Peyer's patch (tissue), 4 donors: ENCODE measurements at regions not wholly inside any gene's neighbourhood (a gene's known extent, or its start where the extent isn't known, plus 50 kb on each side); places are given as distances from the start of the nearest gene placed in this dataset.

Source experiments
- POLR2A ChIP-seq, 2 donors: fragments of 450-650 bp; IDR thresholded peaks; one replicate each; pipeline ENCODE4 v1.5.1; 2017; ENCODE audit warnings: antibody characterized with exemption in 2 of 2, mild to moderate bottlenecking in 2 of 2, moderate library complexity in 2 of 2
- TF ChIP-seq, protein P1 (sequence below), 6 experiments: fragments of 450-650 bp in 4 of 6; fragments of 200-600 bp in 2 of 6; sonication (generic) in 1 of 6; IDR thresholded peaks; one replicate each; pipeline ENCODE4 v1.5.1; 2017 to 2019; ENCODE audit warnings: antibody characterized with exemption in 6 of 6, mild to moderate bottlenecking in 3 of 6, moderate library complexity in 1 of 6

DNA sequence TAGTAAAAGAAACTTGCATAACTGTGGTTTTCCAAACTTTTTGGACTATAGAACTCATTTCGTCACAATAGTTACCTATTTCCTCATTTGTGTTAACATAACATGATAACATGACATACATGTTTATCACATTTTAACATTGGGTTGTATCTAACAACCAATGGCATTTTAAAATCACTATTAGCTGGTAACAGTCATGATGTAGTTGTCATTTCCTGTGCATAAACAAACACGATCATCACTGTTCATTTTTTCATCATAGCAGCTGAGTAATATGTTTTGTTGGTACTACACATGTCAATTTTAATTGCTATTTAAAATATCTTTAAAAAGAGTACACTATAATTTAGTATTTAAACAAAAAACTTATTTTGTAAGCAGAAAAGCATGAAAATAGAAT is 402.4 kb downstream of the SATB2 start:
- TF ChIP-seq POLR2A (IDR thresholded peaks at IDR 0.05) = no peak
- TF ChIP-seq, protein P1, sequence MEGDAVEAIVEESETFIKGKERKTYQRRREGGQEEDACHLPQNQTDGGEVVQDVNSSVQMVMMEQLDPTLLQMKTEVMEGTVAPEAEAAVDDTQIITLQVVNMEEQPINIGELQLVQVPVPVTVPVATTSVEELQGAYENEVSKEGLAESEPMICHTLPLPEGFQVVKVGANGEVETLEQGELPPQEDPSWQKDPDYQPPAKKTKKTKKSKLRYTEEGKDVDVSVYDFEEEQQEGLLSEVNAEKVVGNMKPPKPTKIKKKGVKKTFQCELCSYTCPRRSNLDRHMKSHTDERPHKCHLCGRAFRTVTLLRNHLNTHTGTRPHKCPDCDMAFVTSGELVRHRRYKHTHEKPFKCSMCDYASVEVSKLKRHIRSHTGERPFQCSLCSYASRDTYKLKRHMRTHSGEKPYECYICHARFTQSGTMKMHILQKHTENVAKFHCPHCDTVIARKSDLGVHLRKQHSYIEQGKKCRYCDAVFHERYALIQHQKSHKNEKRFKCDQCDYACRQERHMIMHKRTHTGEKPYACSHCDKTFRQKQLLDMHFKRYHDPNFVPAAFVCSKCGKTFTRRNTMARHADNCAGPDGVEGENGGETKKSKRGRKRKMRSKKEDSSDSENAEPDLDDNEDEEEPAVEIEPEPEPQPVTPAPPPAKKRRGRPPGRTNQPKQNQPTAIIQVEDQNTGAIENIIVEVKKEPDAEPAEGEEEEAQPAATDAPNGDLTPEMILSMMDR (IDR thresholded peaks at IDR 0.05) = no peak
